A673 (cell line): ENCODE measurements at regions not wholly inside any gene's neighbourhood (a gene's known extent, or its start where the extent isn't known, plus 50 kb on each side); places are given as distances from the start of the nearest gene placed in this dataset.

Source experiments
- BruUV-seq: library from RNA; stranded (reverse); fragments of 400-500 nt; replicated peaks from 2 replicates; lab custom pipeline; 2021; lab: Mats Ljungman, UMichigan
- CTCF ChIA-PET: fragments of 300-600 bp; sonication (Branson Sonifier 250); formaldehyde crosslinking; loops from one replicate; lab custom pipeline; 2022; ENCODE audit warnings: antibody characterized with exemption; lab: Charles Lee
- POLR2A ChIA-PET: fragments of 300-600 bp; sonication (Branson Sonifier 250); formaldehyde crosslinking; loops from one replicate; lab custom pipeline; 2022; ENCODE audit warnings: antibody characterized with exemption; ENCODE audit not compliant: low non-redundant PET; lab: Charles Lee
- DNase-seq: peaks from one replicate; pipeline ENCODE4 v3.0.0-alpha.2; 2015; ENCODE audit warnings: low spot score
- H3K27ac ChIP-seq: fragments of 200-600 bp; sonication (generic); 2 replicates; pipeline ENCODE4 v1.5.1; 2016; ENCODE audit warnings: mixed run types, low read depth, mild to moderate bottlenecking, mixed read lengths, antibody characterized with exemption, low read length; ENCODE audit not compliant: poor library complexity, severe bottlenecking
- H3K27me3 ChIP-seq: fragments of 200-600 bp; sonication (generic); replicated peaks from 2 replicates; pipeline ENCODE4 v1.6.1; 2017; ENCODE audit warnings: mixed run types, low read depth, mild to moderate bottlenecking, mixed read lengths, antibody characterized with exemption, low read length; ENCODE audit not compliant: insufficient read depth, poor library complexity
- H3K36me3 ChIP-seq: fragments of 200-600 bp; sonication (generic); 2 replicates; pipeline ENCODE4 v1.6.1; 2016; ENCODE audit warnings: mixed run types, mild to moderate bottlenecking, mixed read lengths, antibody characterized with exemption, low read length; ENCODE audit not compliant: insufficient read depth, poor library complexity, severe bottlenecking
- H3K4me1 ChIP-seq: fragments of 200-600 bp; sonication (generic); 2 replicates; pipeline ENCODE4 v1.6.1; 2017; ENCODE audit warnings: mixed run types, mild to moderate bottlenecking, mixed read lengths, antibody characterized with exemption, low read length; ENCODE audit not compliant: insufficient read depth, poor library complexity, severe bottlenecking
- H3K4me3 ChIP-seq: fragments of 200-600 bp; sonication (generic); 2 replicates; pipeline ENCODE4 v1.5.1; 2016; ENCODE audit warnings: low read depth, mixed run types, mild to moderate bottlenecking, mixed read lengths, low read length; ENCODE audit not compliant: poor library complexity, severe bottlenecking
- H3K9me3 ChIP-seq: fragments of 200-600 bp; sonication (generic); 2 replicates; pipeline ENCODE4 v1.6.1; 2016; ENCODE audit warnings: mixed run types, low read depth, mild to moderate bottlenecking, mixed read lengths, antibody characterized with exemption, low read length; ENCODE audit not compliant: poor library complexity, severe bottlenecking
- CTCF ChIP-seq: fragments of 300-800, 200-600 bp; sonication (generic); conservative IDR thresholded peaks from 2 replicates; pipeline ENCODE4 v1.5.1; 2017; ENCODE audit warnings: low read depth, mild to moderate bottlenecking, antibody characterized with exemption, low read length, moderate library complexity, mixed read lengths
- EZH2 ChIP-seq: fragments of 200-600 bp; sonication (generic); IDR thresholded peaks from 2 replicates; pipeline ENCODE4 v1.6.1; 2017; ENCODE audit warnings: borderline replicate concordance, low read depth, mild to moderate bottlenecking, mixed read lengths, antibody characterized with exemption, low read length; ENCODE audit not compliant: poor library complexity, severe bottlenecking
- intact Hi-C: fragments of 100-400 bp; cut with micrococcal nuclease; formaldehyde crosslinking; loops from one replicate; pipeline ENCODE4 v1.10.0; 2022; ENCODE audit not compliant: unreplicated experiment

- H3K4me3 ChIP-seq = no peak overlapping the region
- no peak for TF ChIP-seq EZH2
- no peak for TF ChIP-seq CTCF
- intact Hi-C loops = no loop called here
- DNase-seq = no peak
- CTCF ChIA-PET = no interaction called here
- H3K27ac ChIP-seq = no peak overlapping the region
- no TSS peak for BruUV-seq
- H3K27me3 ChIP-seq = no peaks in the 10 kb centered on the region
- no peaks in the 10 kb centered on the region for H3K9me3 ChIP-seq
- no peaks in the 10 kb centered on the region for H3K36me3 ChIP-seq
- POLR2A ChIA-PET = no interaction called here
- peaks cover 5% of the 10 kb centered on the region for H3K4me1 ChIP-seq
These were observed 2110.3 kb upstream of the CELF4 start for GRCh38 chr18:39675906-39676305.

- intact Hi-C loops = no loop called here
- Histone ChIP-seq H3K27ac (no peak overlapping the region), H3K4me1 (peaks cover 5% of the 10 kb centered on the region), H3K9me3 (no peaks in the 10 kb centered on the region), H3K36me3 (no peaks in the 10 kb centered on the region), H3K27me3 (no peaks in the 10 kb centered on the region), H3K4me3 (no peak overlapping the region)
- POLR2A ChIA-PET = no interaction called here
- BruUV-seq = no TSS peak
- CTCF ChIA-PET = no interaction called here
- DNase-seq = no peak
- TF ChIP-seq EZH2 (no peak), CTCF (no peak)
These were observed 2109.8 kb upstream of the CELF4 start for GRCh38 chr18:39675368-39675767.

GRCh38 chr18:39672171-39672570, 2106.6 kb upstream of the CELF4 start:
- Histone ChIP-seq H3K4me3 (no peak overlapping the region), H3K36me3 (no peaks in the 10 kb centered on the region), H3K27ac (no peak overlapping the region), H3K9me3 (no peaks in the 10 kb centered on the region), H3K4me1 (peaks cover 10% of the 10 kb centered on the region), H3K27me3 (no peaks in the 10 kb centered on the region)
- DNase-seq = no peak
- POLR2A ChIA-PET = no interaction called here
- BruUV-seq = no TSS peak
- no peak for TF ChIP-seq CTCF
- no peak for TF ChIP-seq EZH2
- CTCF ChIA-PET = no interaction called here
- intact Hi-C loops = no loop called here
